Astrocyte (in vitro differentiated cells and primary cell): ENCODE measurements at regions not wholly inside any gene's neighbourhood (a gene's known extent, or its start where the extent isn't known, plus 50 kb on each side); places are given as distances from the start of the nearest gene placed in this dataset.

Experiments
- DNase-seq: peaks from one replicate; pipeline ENCODE4 v3.0.0-alpha.2; 2010; ENCODE audit warnings: low read depth
- FAIRE-seq: peaks from 2 replicates; lab custom pipeline; 2011; peaks lifted over from hg19 to GRCh38; lab: Jason Lieb, UNC
- H2AFZ ChIP-seq: 2 replicates; pipeline ENCODE4 v1.6.0; 2012; ENCODE audit warnings: low read depth, low read length, inconsistent platforms
- H3K27ac ChIP-seq: 2 replicates; pipeline ENCODE4 v1.5.1; 2011; ENCODE audit warnings: low read depth, low read length, inconsistent platforms
- H3K27me3 ChIP-seq: 2 replicates; pipeline ENCODE4 v1.6.0; 2011; ENCODE audit warnings: low read length, inconsistent platforms; ENCODE audit not compliant: insufficient read depth
- H3K36me3 ChIP-seq: 2 replicates; pipeline ENCODE4 v1.5.1; 2011; ENCODE audit warnings: low read length, inconsistent platforms; ENCODE audit not compliant: insufficient read depth
- H3K4me1 ChIP-seq: 2 replicates; pipeline ENCODE4 v1.5.1; 2011; ENCODE audit warnings: low read length, inconsistent platforms; ENCODE audit not compliant: insufficient read depth
- H3K4me2 ChIP-seq: 2 replicates; pipeline ENCODE4 v1.6.0; 2012; ENCODE audit warnings: low read length, inconsistent platforms
- H3K4me3 ChIP-seq: 2 replicates; pipeline ENCODE4 v1.5.1; 2011; ENCODE audit warnings: low read depth, mild to moderate bottlenecking, low read length, inconsistent platforms; ENCODE audit not compliant: insufficient read depth
- H3K79me2 ChIP-seq: 2 replicates; pipeline ENCODE4 v1.6.0; 2012; ENCODE audit warnings: mild to moderate bottlenecking, low read length, inconsistent platforms; ENCODE audit not compliant: insufficient read depth
- H3K9ac ChIP-seq: 2 replicates; pipeline ENCODE4 v1.6.0; 2012; ENCODE audit warnings: mild to moderate bottlenecking, low read length, inconsistent platforms
- H3K9me3 ChIP-seq: 2 replicates; pipeline ENCODE4 v1.5.1; 2012; ENCODE audit warnings: low read depth, mild to moderate bottlenecking, low read length, inconsistent platforms; ENCODE audit not compliant: insufficient read depth
- H4K20me1 ChIP-seq: 2 replicates; pipeline ENCODE4 v1.6.0; 2012; ENCODE audit warnings: low read length, inconsistent platforms; ENCODE audit not compliant: insufficient read depth
- H3K27ac Mint-ChIP-seq: one replicate; pipeline ENCODE4 v1.8.0; 2021; ENCODE audit warnings: mild to moderate bottlenecking, mixed read lengths; ENCODE audit not compliant: unreplicated experiment
- H3K27me3 Mint-ChIP-seq: one replicate; pipeline ENCODE4 v1.8.0; 2021; ENCODE audit warnings: low read depth, mixed read lengths; ENCODE audit not compliant: unreplicated experiment
- H3K36me3 Mint-ChIP-seq: one replicate; pipeline ENCODE4 v1.8.0; 2021; ENCODE audit warnings: low read depth, mixed read lengths; ENCODE audit not compliant: unreplicated experiment
- H3K4me1 Mint-ChIP-seq: one replicate; pipeline ENCODE4 v1.8.0; 2021; ENCODE audit warnings: low read depth, mixed read lengths; ENCODE audit not compliant: unreplicated experiment
- H3K4me3 Mint-ChIP-seq: one replicate; pipeline ENCODE4 v1.8.0; 2021; ENCODE audit warnings: mild to moderate bottlenecking, moderate library complexity, mixed read lengths; ENCODE audit not compliant: unreplicated experiment
- H3K9me3 Mint-ChIP-seq: one replicate; pipeline ENCODE4 v1.8.0; 2021; ENCODE audit warnings: mild to moderate bottlenecking, mixed read lengths; ENCODE audit not compliant: unreplicated experiment
- EZH2 ChIP-seq: IDR thresholded peaks from 2 replicates; pipeline ENCODE4 v1.6.1; 2012; ENCODE audit warnings: mild to moderate bottlenecking, low read length, inconsistent platforms; ENCODE audit not compliant: insufficient read depth
- TF ChIP-seq, protein P1 (sequence below): IDR thresholded peaks from 2 replicates; pipeline ENCODE4 v1.5.1; 2011; ENCODE audit warnings: low read depth, mild to moderate bottlenecking, inconsistent platforms, low read length, moderate library complexity; ENCODE audit not compliant: insufficient read depth

DNA sequence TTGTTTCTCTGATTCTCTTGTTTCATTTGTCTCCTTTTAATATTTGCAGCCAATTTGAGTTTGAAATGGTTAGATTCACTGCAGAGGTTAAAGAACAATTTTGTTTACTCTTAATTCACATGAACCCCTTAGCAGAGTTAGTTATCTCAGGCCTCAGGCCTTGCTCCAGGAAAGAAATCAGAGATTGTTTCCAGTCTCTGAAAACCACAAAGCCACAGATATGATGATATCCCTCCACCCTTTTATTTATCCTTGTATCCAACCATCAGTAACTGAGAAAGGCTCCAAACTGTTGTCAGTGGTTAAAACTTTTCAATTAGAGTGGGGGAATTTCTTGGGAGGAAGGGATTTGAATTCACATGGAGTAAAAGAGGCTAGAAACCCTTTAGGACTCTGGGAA lies 406.0 kb upstream of the DMAC1 start:
- Mint-ChIP-seq H3K4me3 (no peak overlapping the region), H3K27me3 (peaks cover 4% of the 10 kb centered on the region), H3K4me1 (peaks cover 8% of the 10 kb centered on the region), H3K9me3 (peaks cover 6% of the 10 kb centered on the region), H3K36me3 (no peaks in the 10 kb centered on the region), H3K27ac (no peak overlapping the region)
- H3K27ac ChIP-seq = no peak overlapping the region
- no peaks in the 10 kb centered on the region for H3K36me3 ChIP-seq
- H4K20me1 ChIP-seq = no peaks in the 10 kb centered on the region
- no peaks in the 10 kb centered on the region for H3K4me1 ChIP-seq
- H3K27me3 ChIP-seq = no peaks in the 10 kb centered on the region
- no peaks in the 10 kb centered on the region for H3K9me3 ChIP-seq
- H3K4me2 ChIP-seq = no peak overlapping the region
- no peak for TF ChIP-seq EZH2
- TF ChIP-seq, protein P1, sequence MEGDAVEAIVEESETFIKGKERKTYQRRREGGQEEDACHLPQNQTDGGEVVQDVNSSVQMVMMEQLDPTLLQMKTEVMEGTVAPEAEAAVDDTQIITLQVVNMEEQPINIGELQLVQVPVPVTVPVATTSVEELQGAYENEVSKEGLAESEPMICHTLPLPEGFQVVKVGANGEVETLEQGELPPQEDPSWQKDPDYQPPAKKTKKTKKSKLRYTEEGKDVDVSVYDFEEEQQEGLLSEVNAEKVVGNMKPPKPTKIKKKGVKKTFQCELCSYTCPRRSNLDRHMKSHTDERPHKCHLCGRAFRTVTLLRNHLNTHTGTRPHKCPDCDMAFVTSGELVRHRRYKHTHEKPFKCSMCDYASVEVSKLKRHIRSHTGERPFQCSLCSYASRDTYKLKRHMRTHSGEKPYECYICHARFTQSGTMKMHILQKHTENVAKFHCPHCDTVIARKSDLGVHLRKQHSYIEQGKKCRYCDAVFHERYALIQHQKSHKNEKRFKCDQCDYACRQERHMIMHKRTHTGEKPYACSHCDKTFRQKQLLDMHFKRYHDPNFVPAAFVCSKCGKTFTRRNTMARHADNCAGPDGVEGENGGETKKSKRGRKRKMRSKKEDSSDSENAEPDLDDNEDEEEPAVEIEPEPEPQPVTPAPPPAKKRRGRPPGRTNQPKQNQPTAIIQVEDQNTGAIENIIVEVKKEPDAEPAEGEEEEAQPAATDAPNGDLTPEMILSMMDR = no peak
- peak; percentile 16 for DNase-seq
- no peaks in the 10 kb centered on the region for H3K79me2 ChIP-seq
- no peak overlapping the region for H3K4me3 ChIP-seq
- no peak for FAIRE-seq
- no peak overlapping the region for H2AFZ ChIP-seq
- H3K9ac ChIP-seq = no peak overlapping the region

DNA sequence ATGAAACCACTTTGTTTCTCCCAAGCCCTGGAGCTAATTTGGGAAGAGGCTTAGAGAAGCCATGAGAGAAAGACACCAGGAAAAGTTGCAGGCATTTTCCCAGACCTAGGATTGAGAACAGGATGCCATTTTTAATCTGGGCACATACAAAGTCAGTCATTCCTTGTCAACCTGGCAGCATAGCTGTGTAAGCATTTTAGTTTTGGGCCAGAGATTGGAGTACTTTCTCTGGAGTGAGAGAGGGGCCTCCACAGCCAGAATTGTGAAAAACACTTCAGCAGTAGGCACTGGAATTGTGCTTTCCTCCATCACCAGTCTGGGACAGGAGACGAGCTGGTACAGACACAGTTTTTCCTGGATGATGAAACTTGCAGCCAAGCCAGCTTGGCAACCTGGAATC lies 390.3 kb upstream of the DMAC1 start:
- no peak overlapping the region for H3K4me2 ChIP-seq
- H3K9ac ChIP-seq = no peak overlapping the region
- no peaks in the 10 kb centered on the region for H3K9me3 ChIP-seq
- H2AFZ ChIP-seq = no peak overlapping the region
- Mint-ChIP-seq H3K27ac (no peak overlapping the region), H3K36me3 (no peaks in the 10 kb centered on the region), H3K27me3 (no peaks in the 10 kb centered on the region), H3K4me1 (no peaks in the 10 kb centered on the region), H3K4me3 (no peak overlapping the region), H3K9me3 (peaks cover 7% of the 10 kb centered on the region)
- no peaks in the 10 kb centered on the region for H3K4me1 ChIP-seq
- H3K27me3 ChIP-seq = no peaks in the 10 kb centered on the region
- H3K4me3 ChIP-seq = no peak overlapping the region
- DNase-seq = no peak
- H3K27ac ChIP-seq = no peak overlapping the region
- TF ChIP-seq, protein P1 = no peak
- no peak for TF ChIP-seq EZH2
- no peaks in the 10 kb centered on the region for H3K36me3 ChIP-seq
- FAIRE-seq = no peak
- no peaks in the 10 kb centered on the region for H3K79me2 ChIP-seq
- H4K20me1 ChIP-seq = no peaks in the 10 kb centered on the region

DNA sequence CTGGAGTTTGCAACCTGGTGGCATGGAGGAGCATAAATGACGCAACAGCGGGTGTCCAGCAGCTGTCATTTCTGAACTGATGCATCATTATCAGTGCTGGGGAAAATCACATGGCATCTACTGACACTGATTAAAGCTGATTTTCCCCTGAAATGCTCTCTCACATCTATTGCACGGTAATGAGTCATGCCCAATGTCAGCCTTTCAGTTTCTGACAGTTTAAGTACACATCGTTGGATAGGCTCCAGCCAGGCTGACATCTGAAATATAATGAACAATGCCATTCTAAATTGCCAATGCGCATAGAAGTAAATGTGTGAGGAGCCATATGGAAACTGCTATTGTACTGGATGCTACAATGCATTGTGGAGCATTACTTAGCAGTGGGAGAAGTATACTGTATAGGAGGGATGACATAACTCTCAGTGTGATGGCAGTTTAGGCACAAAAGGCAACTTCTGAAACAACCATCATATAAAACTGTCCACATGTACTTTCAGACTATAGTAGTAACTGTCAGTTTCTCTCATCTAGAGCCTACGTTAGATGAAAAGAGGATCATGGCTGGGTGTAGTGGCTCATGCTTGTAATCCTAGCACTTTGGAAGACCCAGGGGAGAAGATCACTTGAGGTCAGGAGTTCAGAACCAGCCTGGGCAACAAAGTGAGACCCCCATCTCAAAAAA lies 389.3 kb upstream of the DMAC1 start:
- no peak overlapping the region for H3K27ac ChIP-seq
- H3K4me3 ChIP-seq = no peak overlapping the region
- Mint-ChIP-seq H3K27ac (no peak overlapping the region), H3K9me3 (peaks cover 7% of the 10 kb centered on the region), H3K27me3 (no peaks in the 10 kb centered on the region), H3K4me3 (no peak overlapping the region), H3K36me3 (no peaks in the 10 kb centered on the region), H3K4me1 (no peaks in the 10 kb centered on the region)
- no peaks in the 10 kb centered on the region for H3K36me3 ChIP-seq
- DNase-seq (no peak), FAIRE-seq (no peak)
- H3K79me2 ChIP-seq = no peaks in the 10 kb centered on the region
- TF ChIP-seq, protein P1 = no peak
- TF ChIP-seq EZH2 = no peak
- no peak overlapping the region for H2AFZ ChIP-seq
- no peaks in the 10 kb centered on the region for H3K9me3 ChIP-seq
- H4K20me1 ChIP-seq = no peaks in the 10 kb centered on the region
- no peaks in the 10 kb centered on the region for H3K4me1 ChIP-seq
- no peak overlapping the region for H3K9ac ChIP-seq
- H3K27me3 ChIP-seq = no peaks in the 10 kb centered on the region
- H3K4me2 ChIP-seq = no peak overlapping the region
